ENCODE measurements at regions not wholly inside any gene's neighbourhood (a gene's known extent, or its start where the extent isn't known, plus 50 kb on each side); places are given as distances from the start of the nearest gene placed in this dataset.

- no peak for TF ChIP-seq TEAD4 (IDR thresholded peaks at IDR 0.05)
- no peak for TF ChIP-seq REST (IDR thresholded peaks at IDR 0.05; ENCODE audit: low read depth)
- no peak for TF ChIP-seq FOXM1 (IDR thresholded peaks at IDR 0.05; ENCODE audit: borderline replicate concordance, low read depth)
- no peak for TF ChIP-seq TAF1 (IDR thresholded peaks at IDR 0.05; ENCODE audit: low read depth)
- TF ChIP-seq CEBPB (IDR thresholded peaks at IDR 0.05), result no peak
- TF ChIP-seq EP300 (IDR thresholded peaks at IDR 0.05; ENCODE audit: borderline replicate concordance), result no peak
Observed at GRCh38 chr12:76270657-76271358, 77.4 kb downstream of the BBS10 start.
